HEK293T (cell line): ENCODE measurements at regions not wholly inside any gene's neighbourhood (a gene's known extent, or its start where the extent isn't known, plus 50 kb on each side); places are given as distances from the start of the nearest gene placed in this dataset.

Experiments used
- ARNT ChIP-seq: fragments of 450-650 bp; IDR thresholded peaks from 2 replicates; pipeline ENCODE4 v1.6.1; 2017; ENCODE audit warnings: mild to moderate bottlenecking
- BHLHE40 ChIP-seq: fragments of 450-650 bp; IDR thresholded peaks from 2 replicates; pipeline ENCODE4 v1.6.1; 2016; ENCODE audit warnings: mild to moderate bottlenecking, moderate library complexity, borderline replicate concordance
- CTBP1 ChIP-seq: fragments of 450-650 bp; IDR thresholded peaks from 2 replicates; pipeline ENCODE4 v1.6.1; 2016; ENCODE audit warnings: borderline replicate concordance
- ELF4 ChIP-seq: fragments of 450-650 bp; IDR thresholded peaks from 2 replicates; pipeline ENCODE4 v1.6.1; 2017; ENCODE audit warnings: antibody characterized with exemption
- FOXK2 ChIP-seq: fragments of 450-650 bp; IDR thresholded peaks from 2 replicates; pipeline ENCODE4 v1.6.1; 2016; ENCODE audit warnings: mild to moderate bottlenecking
- FOXM1 ChIP-seq: fragments of 450-650 bp; IDR thresholded peaks from 2 replicates; pipeline ENCODE4 v1.6.1; 2017; ENCODE audit warnings: mild to moderate bottlenecking, borderline replicate concordance
- HDGF ChIP-seq: fragments of 450-650 bp; IDR thresholded peaks from 2 replicates; pipeline ENCODE4 v1.6.1; 2017; ENCODE audit warnings: antibody characterized with exemption, borderline replicate concordance
- LEF1 ChIP-seq: fragments of 450-650 bp; IDR thresholded peaks from 2 replicates; pipeline ENCODE4 v1.6.1; 2017; ENCODE audit warnings: mild to moderate bottlenecking, borderline replicate concordance
- NFRKB ChIP-seq: fragments of 450-650 bp; IDR thresholded peaks from 2 replicates; pipeline ENCODE4 v1.6.1; 2016; ENCODE audit warnings: mild to moderate bottlenecking, moderate library complexity
- PKNOX1 ChIP-seq: fragments of 450-650 bp; IDR thresholded peaks from 2 replicates; pipeline ENCODE4 v1.6.1; 2016
- SP1 ChIP-seq: fragments of 450-650 bp; IDR thresholded peaks from 2 replicates; pipeline ENCODE4 v1.6.1; 2017
- SUZ12 ChIP-seq: fragments of 450-650 bp; IDR thresholded peaks from 2 replicates; pipeline ENCODE4 v1.6.1; 2016; ENCODE audit warnings: mild to moderate bottlenecking
- TARDBP ChIP-seq: fragments of 450-650 bp; IDR thresholded peaks from 2 replicates; pipeline ENCODE4 v1.6.1; 2016

- TF ChIP-seq SP1 (no peak), BHLHE40 (no peak), ARNT (no peak), HDGF (no peak), SUZ12 (no peak), FOXK2 (no peak), TARDBP (no peak), NFRKB (no peak), ELF4 (no peak), FOXM1 (no peak), LEF1 (no peak), CTBP1 (no peak), PKNOX1 (no peak)
Observed at GRCh38 chr2:56505885-56506284, 322.1 kb downstream of the CCDC85A start.
